ENCODE measurements at regions not wholly inside any gene's neighbourhood (a gene's known extent, or its start where the extent isn't known, plus 50 kb on each side); places are given as distances from the start of the nearest gene placed in this dataset.
A peak's percentile ranks its signal among the peaks of the same experiment; 100 is the strongest.
"Not testable (repeated sequence)": the region's sequence is repeated elsewhere in the genome, so short reads cannot be mapped to it uniquely, and the experiment has no call there.

DNA sequence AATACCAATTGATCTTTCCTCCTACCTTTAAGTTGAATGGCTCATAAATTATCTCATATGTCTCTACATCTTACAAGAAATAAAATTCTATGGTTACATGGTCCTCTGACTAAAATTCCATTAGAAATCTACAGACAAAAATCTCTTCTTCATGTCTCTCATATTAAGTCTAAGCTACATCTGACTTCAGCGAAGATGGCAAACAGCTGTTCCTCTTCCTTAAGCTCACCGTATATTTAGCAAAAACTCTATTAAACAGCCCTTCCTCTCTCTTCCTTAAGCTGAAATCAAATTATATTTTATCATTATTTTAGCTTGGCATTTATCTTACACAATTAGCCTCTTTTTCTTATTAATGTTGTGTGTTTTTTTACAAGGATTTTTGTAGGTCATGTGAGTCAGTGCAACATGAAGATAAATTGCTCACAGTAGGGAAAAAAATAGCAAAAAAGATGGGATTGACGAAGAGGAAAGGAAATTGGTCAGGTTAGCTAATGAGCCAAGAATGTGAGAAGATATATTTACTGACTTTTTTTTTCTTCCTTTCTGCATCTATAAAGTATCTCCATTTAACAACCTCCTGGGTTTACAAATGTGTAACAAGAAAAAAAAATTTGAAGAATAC, 2412.8 kb downstream of the ARAP2 start:
- Histone ChIP-seq H3K4me3 (peak overlapping the region; percentile 33; the same call in 1 of the 2 replicates), H3K9ac (no peak overlapping the region), H3K9me2 (ENCODE audit: insufficient read depth) (no peaks in the 10 kb centered on the region), H3K36me3 (ENCODE audit: low read depth) (no peaks in the 10 kb centered on the region), H3K9me3 (ENCODE audit: low read depth) (no peaks in the 10 kb centered on the region), H3K4me2 (ENCODE audit: unreplicated experiment) (peak overlapping the region; percentile 57), H3K27me3 (replicated peaks; ENCODE audit: insufficient read depth) (no peaks in the 10 kb centered on the region), H3F3A (ENCODE audit: insufficient read depth) (peaks cover 13% of the 10 kb centered on the region; the same call in 1 of the 2 replicates), H3K4me1 (ENCODE audit: insufficient read depth) (peaks cover 36% of the 10 kb centered on the region), H3K27ac (no peak overlapping the region), H4K20me1 (ENCODE audit: insufficient read depth) (no peaks in the 10 kb centered on the region), H2AFZ (peak overlapping the region; percentile 39), H3K79me2 (ENCODE audit: insufficient read depth) (no peaks in the 10 kb centered on the region)
- in situ Hi-C loops (cut with MboI), result no loop called here
- 5% methylated on average over 3 of the region's 3 CpGs for WGBS, 2 experiments (ENCODE audit: low coverage in 1 of 2, low lambda C conversion rate in 2 of 2, missing lambda C conversion rate in 2 of 2)
- peak; percentile 67 for DNase-seq
- TF ChIP-seq EZH2 (IDR thresholded peaks at IDR 0.05; ENCODE audit: insufficient read depth, poor library complexity, severe bottlenecking) (no peak), EZH2phosphoT487 (IDR thresholded peaks at IDR 0.05; ENCODE audit: insufficient read depth, low read depth) (no peak)

- H3K4me2 ChIP-seq (ENCODE audit: unreplicated experiment); H3K27ac ChIP-seq; H3K4me3 ChIP-seq; H3K9me2 ChIP-seq (ENCODE audit: insufficient read depth); H3K36me3 ChIP-seq (ENCODE audit: low read depth); H3K9me3 ChIP-seq (ENCODE audit: low read depth); H4K20me1 ChIP-seq (ENCODE audit: insufficient read depth); H3K27me3 ChIP-seq (replicated peaks; ENCODE audit: insufficient read depth); in situ Hi-C loops (cut with MboI); H3K9ac ChIP-seq; H2AFZ ChIP-seq; DNase-seq; H3K79me2 ChIP-seq (ENCODE audit: insufficient read depth): not testable (repeated sequence)
- peaks cover 12% of the 10 kb centered on the region; the same call in 1 of the 2 replicates for H3F3A ChIP-seq (ENCODE audit: insufficient read depth)
- 88 to 92% methylated on average over 3 of the region's 3 CpGs for WGBS, 2 experiments (ENCODE audit: low coverage in 1 of 2, low lambda C conversion rate in 2 of 2, missing lambda C conversion rate in 2 of 2)
- H3K4me1 ChIP-seq (ENCODE audit: insufficient read depth), result peaks cover 46% of the 10 kb centered on the region
These were observed 2408.6 kb downstream of the ARAP2 start for GRCh38 chr4:33835764-33836163.

GRCh38 chr4:33837043-33837838, 2407.1 kb downstream of the ARAP2 start:
- Histone ChIP-seq H3F3A (ENCODE audit: insufficient read depth) (no peaks in the 10 kb centered on the region), H3K9ac (no peak overlapping the region), H3K27me3 (replicated peaks; ENCODE audit: insufficient read depth) (no peaks in the 10 kb centered on the region), H2AFZ (no peak overlapping the region), H3K79me2 (ENCODE audit: insufficient read depth) (no peaks in the 10 kb centered on the region), H3K9me2 (ENCODE audit: insufficient read depth) (no peaks in the 10 kb centered on the region), H3K4me2 (ENCODE audit: unreplicated experiment) (peak overlapping the region; percentile 58), H3K9me3 (ENCODE audit: low read depth) (no peaks in the 10 kb centered on the region), H3K4me3 (no peak overlapping the region; the same call in 1 of the 2 replicates), H3K36me3 (ENCODE audit: low read depth) (no peaks in the 10 kb centered on the region), H3K4me1 (ENCODE audit: insufficient read depth) (peaks cover 31% of the 10 kb centered on the region), H3K27ac (peak overlapping the region; percentile 44), H4K20me1 (ENCODE audit: insufficient read depth) (no peaks in the 10 kb centered on the region)
- in situ Hi-C loops (cut with MboI), result no loop called here
- peak; percentile 72 for DNase-seq
- TF ChIP-seq EZH2 (IDR thresholded peaks at IDR 0.05; ENCODE audit: insufficient read depth, poor library complexity, severe bottlenecking) (no peak), EZH2phosphoT487 (IDR thresholded peaks at IDR 0.05; ENCODE audit: insufficient read depth, low read depth) (no peak)
- 75 to 78% methylated on average over 5 of the region's 5 CpGs for WGBS, 2 experiments (ENCODE audit: low coverage in 1 of 2, low lambda C conversion rate in 2 of 2, missing lambda C conversion rate in 2 of 2)

DNA sequence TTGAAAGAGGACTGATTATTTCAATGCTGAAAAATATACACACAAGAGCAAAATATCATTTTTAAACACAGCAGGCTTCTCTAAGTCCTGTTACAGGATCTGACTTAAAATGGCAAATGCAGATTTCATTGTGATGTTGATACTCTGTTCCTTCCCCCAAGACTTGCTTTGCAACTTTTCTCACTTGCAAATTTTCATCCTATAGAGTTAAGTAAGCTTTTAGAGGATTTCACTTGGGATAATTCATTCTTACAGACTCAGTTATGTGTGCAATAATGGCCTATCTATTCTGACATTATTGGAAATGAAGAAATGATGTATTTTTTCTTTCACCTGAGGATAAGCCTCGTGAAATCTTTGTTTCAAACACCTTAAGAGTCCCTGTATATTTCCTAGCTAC, 2403.2 kb downstream of the ARAP2 start:
- Histone ChIP-seq H3K27me3 (replicated peaks; ENCODE audit: insufficient read depth) (no peaks in the 10 kb centered on the region), H4K20me1 (ENCODE audit: insufficient read depth) (no peaks in the 10 kb centered on the region), H3K9ac (no peak overlapping the region), H3F3A (ENCODE audit: insufficient read depth) (no peaks in the 10 kb centered on the region), H3K4me3 (no peak overlapping the region), H3K4me2 (ENCODE audit: unreplicated experiment) (no peak overlapping the region), H3K9me2 (ENCODE audit: insufficient read depth) (no peaks in the 10 kb centered on the region), H3K9me3 (ENCODE audit: low read depth) (no peaks in the 10 kb centered on the region), H3K36me3 (ENCODE audit: low read depth) (no peaks in the 10 kb centered on the region), H3K79me2 (ENCODE audit: insufficient read depth) (no peaks in the 10 kb centered on the region), H2AFZ (no peak overlapping the region; the same call in 1 of the 2 replicates), H3K27ac (no peak overlapping the region), H3K4me1 (ENCODE audit: insufficient read depth) (peaks cover 15% of the 10 kb centered on the region)
- in situ Hi-C loops (cut with MboI), result no loop called here
- 22 to 38% methylated on average over 1 of the region's 1 CpG for WGBS, 2 experiments (ENCODE audit: low coverage in 1 of 2, low lambda C conversion rate in 2 of 2, missing lambda C conversion rate in 2 of 2)
- no peak for DNase-seq
- no peak for TF ChIP-seq EZH2 (IDR thresholded peaks at IDR 0.05; ENCODE audit: insufficient read depth, poor library complexity, severe bottlenecking)
- TF ChIP-seq EZH2phosphoT487 (IDR thresholded peaks at IDR 0.05; ENCODE audit: insufficient read depth, low read depth), result no peak
